ENCODE measurements at regions not wholly inside any gene's neighbourhood (a gene's known extent, or its start where the extent isn't known, plus 50 kb on each side); places are given as distances from the start of the nearest gene placed in this dataset.

GRCh38 chr2:57100436-57100835 is 916.6 kb downstream of the CCDC85A start:
- no peak overlapping the region for H3K4me3 ChIP-seq (ENCODE audit: extremely low read depth in 1 of 4, insufficient read depth in 2 of 4, low read depth in 3 of 4, low read length in 4 of 4)
- no peak overlapping the region for H4K8ac ChIP-seq (ENCODE audit: extremely low read depth, insufficient read depth, low read length)
- no peak overlapping the region for H3K4ac ChIP-seq (replicated peaks; ENCODE audit: insufficient read length, low read depth, low read length)
- ChIA-PET CTCF (ENCODE audit: partially characterized antibody) (no interaction called here), POLR2A (ENCODE audit: partially characterized antibody) (no interaction called here)
- no peak overlapping the region for H2BK120ac ChIP-seq (replicated peaks; ENCODE audit: low read depth, low read length)
- H4K20me1 ChIP-seq (replicated peaks in 1 of 2; ENCODE audit: control insufficient read depth in 1 of 2, insufficient read depth in 2 of 2, low read length in 2 of 2) = no peaks in the 10 kb centered on the region
- no peak for DNase-seq (ENCODE audit: low read depth in 1 of 2, low spot score in 2 of 2)
- H4K91ac ChIP-seq (replicated peaks; ENCODE audit: insufficient read length, low read length) = no peak overlapping the region
- H3K9ac ChIP-seq (replicated peaks in 1 of 4; ENCODE audit: extremely low read depth in 1 of 4, low read depth in 3 of 4, low read length in 3 of 4) = no peak overlapping the region
- H3K18ac ChIP-seq (ENCODE audit: extremely low read depth, low read length) = no peak overlapping the region
- H3K27ac ChIP-seq (ENCODE audit: low read depth, low read length) = no peak overlapping the region
- H3K79me1 ChIP-seq (ENCODE audit: low read depth, low read length) = no peaks in the 10 kb centered on the region
- FAIRE-seq = no peak
- no peak overlapping the region for H2BK15ac ChIP-seq (ENCODE audit: low read length)
- no peak overlapping the region for H3K23ac ChIP-seq (ENCODE audit: insufficient read length)
- H2BK20ac ChIP-seq (ENCODE audit: low read length) = no peak overlapping the region
- H3K9me3 ChIP-seq (ENCODE audit: insufficient read depth in 2 of 2, low read depth in 1 of 2, low read length in 1 of 2) = no peaks in the 10 kb centered on the region
- no peak overlapping the region for H4K5ac ChIP-seq (ENCODE audit: insufficient read length, low read depth, low read length)
- H2BK12ac ChIP-seq (ENCODE audit: low read depth, low read length) = no peak overlapping the region
- H3K56ac ChIP-seq (replicated peaks; ENCODE audit: insufficient read length, low read depth, low read length) = no peak overlapping the region
- H3K23me2 ChIP-seq (ENCODE audit: low read depth, low read length) = no peaks in the 10 kb centered on the region
- no peak overlapping the region for H3K14ac ChIP-seq (ENCODE audit: insufficient read length)
- no peaks in the 10 kb centered on the region for H3K79me2 ChIP-seq (ENCODE audit: control insufficient read depth in 1 of 2, insufficient read depth in 2 of 2, low read length in 2 of 2)
- H2AFZ ChIP-seq (ENCODE audit: low read length) = no peak overlapping the region
- H2BK5ac ChIP-seq (ENCODE audit: low read depth, low read length) = no peak overlapping the region
- H3K27me3 ChIP-seq (replicated peaks in 1 of 4; ENCODE audit: control insufficient read depth in 3 of 4, extremely low read depth in 1 of 4, insufficient read depth in 3 of 4, low read length in 3 of 4) = no peaks in the 10 kb centered on the region
- TF ChIP-seq NRF1 (IDR thresholded peaks at IDR 0.05; ENCODE audit: low read depth, low read length) (no peak), EP300 (IDR thresholded peaks at IDR 0.05; ENCODE audit: borderline replicate concordance in 1 of 2, low read depth in 2 of 2, low read length in 2 of 2) (no peak), CBX5 (IDR thresholded peaks at IDR 0.05; ENCODE audit: low read depth, low read length) (no peak)
- H3K4me1 ChIP-seq (replicated peaks in 1 of 4; ENCODE audit: control insufficient read depth in 3 of 4, insufficient read depth in 4 of 4, low read length in 3 of 4) = no peaks in the 10 kb centered on the region
- no peaks in the 10 kb centered on the region for H3K36me3 ChIP-seq (ENCODE audit: control insufficient read depth in 2 of 4, insufficient read depth in 4 of 4, low read length in 3 of 4)
- no peak overlapping the region for H3K4me2 ChIP-seq (ENCODE audit: insufficient read depth in 1 of 2, low read depth in 2 of 2, low read length in 2 of 2)
- no peak overlapping the region for H2AK5ac ChIP-seq (ENCODE audit: low read depth, low read length)

Data from H1 (cell line).